IMR-90 (cell line): ENCODE measurements at regions not wholly inside any gene's neighbourhood (a gene's known extent, or its start where the extent isn't known, plus 50 kb on each side); places are given as distances from the start of the nearest gene placed in this dataset.

Experiments used
- CTCF ChIP-seq: conservative IDR thresholded peaks from 2 replicates; pipeline ENCODE4 v1.5.1; 2012; ENCODE audit warnings: mild to moderate bottlenecking, low read depth, low read length, improper control_type of control experiment
- POLR2A ChIP-seq: IDR thresholded peaks from 2 replicates; pipeline ENCODE4 v1.6.1; 2012; ENCODE audit warnings: mild to moderate bottlenecking, low read depth, low read length

- TF ChIP-seq CTCF, result no peak
- TF ChIP-seq POLR2A, result no peak
These were observed 56.0 kb upstream of the ZNF195 start for GRCh38 chr11:3434976-3435375.
